ENCODE measurements at regions not wholly inside any gene's neighbourhood (a gene's known extent, or its start where the extent isn't known, plus 50 kb on each side); places are given as distances from the start of the nearest gene placed in this dataset.

- Histone ChIP-seq H3K9me1 (ENCODE audit: insufficient read depth, low read length) (no peaks in the 10 kb centered on the region), H4K5ac (ENCODE audit: low read depth, low read length) (no peak overlapping the region), H4K8ac (ENCODE audit: low read depth in 2 of 2, low read length in 2 of 2) (no peak overlapping the region), H2AK9ac (replicated peaks; ENCODE audit: low read depth, low read length, poor library complexity) (no peak overlapping the region), H2AK5ac (ENCODE audit: low read depth, low read length) (no peak overlapping the region), H2AFZ (replicated peaks; ENCODE audit: low read length, poor library complexity) (no peak overlapping the region), H3K4me1 (ENCODE audit: control insufficient read depth, insufficient read depth, low read length) (no peaks in the 10 kb centered on the region), H4K20me1 (ENCODE audit: insufficient read depth, low read length) (no peaks in the 10 kb centered on the region), H2BK15ac (ENCODE audit: low read depth, low read length) (no peak overlapping the region), H2BK20ac (ENCODE audit: low read depth, low read length) (no peak overlapping the region), H3K27ac (ENCODE audit: insufficient read depth, low read length) (no peak overlapping the region), H3K56ac (ENCODE audit: extremely low read depth, insufficient read depth, low read length) (no peak overlapping the region), H2BK5ac (ENCODE audit: low read depth, low read length, poor library complexity, severe bottlenecking) (no peak overlapping the region), H3K9me3 (ENCODE audit: control insufficient read depth, insufficient read depth, low read length) (peaks cover under 1% of the 10 kb centered on the region; the same call in 1 of the 2 replicates), H3K79me1 (ENCODE audit: low read depth in 1 of 2, low read length in 2 of 2) (no peaks in the 10 kb centered on the region), H3K4me3 (ENCODE audit: insufficient read depth, low read depth, low read length) (no peak overlapping the region), H3K36me3 (ENCODE audit: control insufficient read depth, insufficient read depth, low read length) (no peaks in the 10 kb centered on the region), H3K14ac (replicated peaks; ENCODE audit: low read depth, low read length) (no peak overlapping the region), H3K18ac (ENCODE audit: low read depth, low read length) (no peak overlapping the region), H3K9ac (ENCODE audit: low read depth, low read length) (no peak overlapping the region), H3K4ac (ENCODE audit: low read depth, low read length) (no peak overlapping the region), H2BK120ac (ENCODE audit: low read depth, low read length) (no peak overlapping the region), H3K23ac (ENCODE audit: low read depth, low read length) (no peak overlapping the region), H3K27me3 (ENCODE audit: control insufficient read depth, insufficient read depth, low read length) (no peaks in the 10 kb centered on the region), H4K91ac (ENCODE audit: insufficient read depth, low read depth, low read length) (no peak overlapping the region), H3K4me2 (ENCODE audit: low read depth, low read length) (no peak overlapping the region)
- dilution Hi-C loops (cut with HindIII; ENCODE audit: low sequenced_read_pairs, unreplicated experiment) (no loop called here), in situ Hi-C loops (cut with MboI; ENCODE audit: low sequenced_read_pairs) (loop anchor here (25.0 kb wide), 1 partner anchor 594 kb away; the partner anchor contains the start of gene XYLT1), intact Hi-C loops (cut with micrococcal nuclease) (no loop called here)
- no CpG with 5 or more reads among the region's 2 CpGs for WGBS, 2 experiments (ENCODE audit: extremely low coverage in 2 of 2, insufficient read length in 1 of 2)
- ATAC-seq (ENCODE audit: low read depth) (no peak), DNase-seq (no peak)
- ChIA-PET POLR2A (ENCODE audit: unreplicated experiment) (no interaction called here), CTCF (interaction anchor here (0.7 kb wide), 1 partner anchor 18 kb away, joined by 7 read pairs; no protein-coding TSS in a partner anchor)
- TF ChIP-seq FOS (IDR thresholded peaks at IDR 0.05; ENCODE audit: low read depth, low read length): no peak
- TF ChIP-seq USF2 (IDR thresholded peaks at IDR 0.05; ENCODE audit: low read depth, low read length): no peak
- TF ChIP-seq RFX5 (IDR thresholded peaks at IDR 0.05; ENCODE audit: low read depth, low read length): no peak
- TF ChIP-seq CTCF (conservative IDR thresholded peaks at IDR 0.05; ENCODE audit: low read depth, low read length): no peak
- TF ChIP-seq POLR2A (IDR thresholded peaks at IDR 0.05; ENCODE audit: low read depth, low read length): no peak
- BruUV-seq (replicated peaks): no TSS peak
Measured at GRCh38 chr16:16868727-16869126, 489.8 kb downstream of the NPIPA7 start.
